HG03060 (cell line): ENCODE measurements at regions not wholly inside any gene's neighbourhood (a gene's known extent, or its start where the extent isn't known, plus 50 kb on each side); places are given as distances from the start of the nearest gene placed in this dataset.
"Not testable (repeated sequence)": the region's sequence is repeated elsewhere in the genome, so short reads cannot be mapped to it uniquely, and the experiment has no call there.

ENCODE experiments used
- ATAC-seq: cut with Tn5 transposase; IDR thresholded peaks from one replicate; pipeline ENCODE4 v1.9.1; 2021; ENCODE audit warnings: low read depth, moderate number of reproducible peaks; ENCODE audit not compliant: unreplicated experiment

- no peak for ATAC-seq
Measured at GRCh38 chr4:126595643-126596042, 1037.1 kb upstream of the INTU start.

GRCh38 chr4:126599746-126600145 lies 1033.0 kb upstream of the INTU start:
- no peak for ATAC-seq

DNA sequence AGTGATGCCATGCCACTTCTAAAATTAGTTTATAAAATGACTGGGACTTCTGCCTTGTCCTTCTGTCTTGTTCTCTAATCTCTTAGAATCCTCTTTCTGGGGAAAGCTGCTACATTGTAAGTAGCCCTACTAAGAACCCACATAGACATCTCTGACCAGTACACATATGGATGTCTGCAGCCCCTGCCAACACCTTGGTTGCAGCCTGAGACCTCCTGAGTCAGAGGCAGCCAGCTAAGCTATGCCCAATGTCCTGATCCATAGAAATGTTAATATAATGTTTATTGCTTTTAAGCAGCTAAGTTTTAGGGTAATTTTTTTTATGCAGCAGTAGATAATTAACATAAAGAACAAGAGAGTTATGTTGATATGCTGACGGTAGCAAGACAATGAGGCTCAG lies 1029.5 kb upstream of the INTU start:
- no peak for ATAC-seq

GRCh38 chr4:126603825-126604224 lies 1028.9 kb upstream of the INTU start:
- ATAC-seq, result no peak

- no peak for ATAC-seq
Measured at GRCh38 chr4:126604268-126604867, 1028.4 kb upstream of the INTU start.

- no peak for ATAC-seq
Measured at GRCh38 chr4:126610933-126611332, 1021.8 kb upstream of the INTU start.

GRCh38 chr4:126611900-126612299 lies 1020.9 kb upstream of the INTU start:
- ATAC-seq, result no peak

GRCh38 chr4:126614356-126614855 lies 1018.4 kb upstream of the INTU start:
- no peak for ATAC-seq

DNA sequence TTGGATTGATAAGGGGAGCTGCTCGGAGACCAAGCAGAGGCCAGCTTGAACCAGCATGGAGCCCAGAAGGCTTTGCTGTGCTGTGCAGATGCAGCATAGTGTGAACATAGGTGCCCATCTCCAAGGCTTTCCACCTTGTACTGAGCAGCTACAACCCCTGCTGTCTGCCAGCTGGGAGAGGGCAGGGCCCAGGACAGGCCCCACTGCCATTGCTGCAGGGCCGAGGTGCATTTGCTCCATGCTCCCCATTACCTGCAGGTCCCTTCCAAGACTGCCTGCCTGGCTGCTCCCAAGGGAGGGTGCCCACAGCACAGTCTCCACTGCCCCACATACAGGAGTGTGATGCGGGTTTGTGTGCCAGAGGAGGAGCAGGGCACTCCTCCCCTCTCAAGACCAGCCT lies 1016.0 kb upstream of the INTU start:
- no peak for ATAC-seq

DNA sequence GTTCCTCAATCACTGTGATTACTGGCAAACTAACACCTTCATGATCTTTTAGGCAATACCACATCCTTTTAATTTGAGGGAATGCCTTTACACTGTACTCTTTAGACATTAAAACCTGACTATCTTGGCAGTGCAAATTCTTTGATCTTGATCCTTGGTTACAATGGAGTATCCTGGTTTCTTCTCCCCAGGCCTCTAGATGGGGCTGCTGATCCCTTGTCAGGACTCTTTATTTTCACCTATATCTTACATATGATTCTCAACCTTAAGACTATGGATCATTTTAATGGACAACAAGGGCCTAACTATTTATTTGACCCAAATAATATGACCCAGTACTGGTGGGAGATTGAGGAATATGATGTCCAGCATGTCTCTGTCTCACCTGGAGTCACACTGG lies 1005.5 kb upstream of the INTU start:
- no peak for ATAC-seq

DNA sequence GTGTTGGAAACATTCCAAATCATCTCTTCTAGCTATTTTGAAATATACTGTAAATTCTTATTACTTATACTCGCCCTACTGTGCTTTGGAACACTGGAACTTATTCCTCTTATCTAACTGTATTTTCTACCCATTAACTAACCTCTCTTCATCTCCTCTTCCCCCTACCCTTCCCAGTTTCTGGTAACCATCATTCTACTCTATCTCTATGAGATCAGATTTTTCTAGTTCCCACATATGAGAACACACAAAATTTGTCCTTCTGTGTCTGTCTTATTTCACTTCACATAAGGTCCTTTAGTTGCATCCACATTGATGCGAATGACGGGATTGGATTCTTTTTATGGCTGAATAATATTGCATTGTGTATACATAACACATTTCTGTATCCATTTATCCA lies 1003.8 kb upstream of the INTU start:
- ATAC-seq, result no peak

DNA sequence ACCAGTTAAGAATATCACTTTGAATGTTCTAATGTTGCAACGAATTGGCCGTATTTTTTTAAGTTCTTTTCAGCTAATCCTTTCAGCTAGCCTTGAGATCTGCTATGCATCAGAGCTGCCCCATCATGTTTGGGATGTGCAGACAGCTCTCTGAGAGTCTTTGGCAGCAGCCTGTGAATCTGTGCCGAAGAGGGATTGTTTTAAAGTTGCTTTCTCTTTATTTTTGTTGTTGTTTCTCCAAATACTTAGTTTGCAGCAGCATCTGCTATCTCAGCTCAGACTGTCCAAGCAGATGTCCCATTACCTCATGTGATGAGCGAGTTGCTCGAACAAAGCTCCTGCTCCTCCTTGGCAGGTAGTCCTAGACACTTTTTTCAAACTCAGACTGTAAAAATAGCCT lies 1002.5 kb upstream of the INTU start:
- no peak for ATAC-seq

- ATAC-seq, result no peak
Measured at GRCh38 chr4:126633306-126633705, 999.5 kb upstream of the INTU start.

DNA sequence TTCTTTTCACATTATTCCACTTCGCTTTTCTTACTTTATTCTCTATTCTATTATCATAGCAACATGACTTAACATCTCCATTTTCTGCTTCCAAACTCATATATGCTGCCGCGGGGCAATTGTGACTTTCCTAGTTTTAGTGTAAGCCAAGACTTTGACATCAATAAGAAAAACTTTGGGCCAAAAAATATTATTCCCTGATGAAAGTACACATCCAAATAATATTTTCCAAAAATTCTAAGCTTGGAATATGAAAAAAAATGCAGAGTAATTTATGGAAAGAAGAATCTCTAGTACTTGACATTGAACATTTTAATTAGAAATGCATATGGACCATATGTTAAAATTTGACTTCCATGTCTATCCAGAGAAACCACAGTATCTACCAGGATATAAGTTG lies 995.1 kb upstream of the INTU start:
- ATAC-seq, result no peak

- no peak for ATAC-seq
Measured at GRCh38 chr4:126647320-126647719, 985.4 kb upstream of the INTU start.

DNA sequence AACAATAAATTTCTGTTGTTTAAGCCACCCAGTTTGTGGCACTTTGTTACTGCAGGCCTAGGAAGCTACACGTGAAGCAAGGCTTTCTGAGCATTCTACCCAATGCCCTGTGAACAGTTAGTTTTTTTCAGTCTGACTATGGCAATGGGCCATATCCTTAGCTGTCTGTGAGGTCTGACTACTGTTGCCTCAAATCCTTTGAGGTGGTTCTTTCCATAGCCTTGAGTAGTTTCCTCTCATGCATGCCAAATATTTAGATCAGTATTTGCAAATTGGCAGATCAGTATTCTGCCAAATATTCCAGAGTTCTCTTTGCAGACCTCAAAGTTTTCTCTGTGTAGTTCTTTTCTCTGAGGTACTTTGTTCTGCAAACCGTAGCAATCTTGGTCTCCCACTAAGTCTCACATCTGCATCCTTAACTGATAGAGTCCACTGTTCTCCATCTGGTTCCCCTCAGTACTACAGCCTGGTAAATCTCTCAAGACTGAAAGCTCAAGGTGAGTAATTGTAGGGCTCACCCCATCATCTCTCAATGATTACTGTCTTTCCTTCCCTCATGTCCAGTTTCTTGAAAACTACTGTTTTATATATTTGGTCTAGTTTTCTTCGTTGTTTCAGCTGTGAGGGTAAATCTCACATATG lies 984.9 kb upstream of the INTU start:
- no peak for ATAC-seq

- no peak for ATAC-seq
Measured at GRCh38 chr4:126658411-126658810, 974.3 kb upstream of the INTU start.

DNA sequence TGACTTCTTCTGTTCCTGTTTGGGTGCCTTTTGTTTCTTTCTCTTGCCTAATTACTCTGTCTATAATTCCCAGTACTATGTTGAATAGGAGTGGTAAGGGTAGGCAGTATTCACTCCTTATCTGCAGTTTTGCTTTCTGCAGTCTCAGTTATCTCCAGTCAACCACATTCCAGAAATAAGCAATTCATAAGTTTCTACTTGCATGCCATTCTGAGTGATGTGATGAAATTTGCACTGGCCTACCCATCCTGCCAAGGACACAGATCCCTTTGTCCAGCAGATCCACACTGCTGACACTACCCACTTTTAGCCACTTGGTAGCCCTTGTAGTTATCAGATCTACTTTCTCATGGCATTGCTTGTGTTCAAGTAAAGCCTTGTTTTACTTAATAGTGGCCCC lies 971.6 kb upstream of the INTU start:
- no peak for ATAC-seq

DNA sequence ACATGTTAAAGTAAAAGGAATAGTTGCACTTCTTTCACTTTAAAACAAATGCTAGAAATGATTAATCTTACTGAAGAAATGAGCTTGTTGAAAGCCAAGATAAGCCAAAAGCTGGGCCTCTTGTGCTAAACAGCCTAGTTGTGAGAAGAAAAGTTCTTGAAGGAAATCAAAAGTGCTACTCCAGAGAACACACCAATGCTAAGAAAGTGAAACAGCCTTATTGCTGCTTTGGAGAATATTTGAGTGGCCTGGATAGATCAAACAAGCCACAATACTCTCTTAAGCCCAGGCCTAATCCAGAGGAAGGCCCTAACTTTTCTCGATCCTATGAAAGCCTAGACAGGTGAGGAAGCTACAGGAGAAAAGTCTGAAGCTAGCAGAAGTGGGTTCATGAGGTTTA lies 967.9 kb upstream of the INTU start:
- no peak for ATAC-seq

DNA sequence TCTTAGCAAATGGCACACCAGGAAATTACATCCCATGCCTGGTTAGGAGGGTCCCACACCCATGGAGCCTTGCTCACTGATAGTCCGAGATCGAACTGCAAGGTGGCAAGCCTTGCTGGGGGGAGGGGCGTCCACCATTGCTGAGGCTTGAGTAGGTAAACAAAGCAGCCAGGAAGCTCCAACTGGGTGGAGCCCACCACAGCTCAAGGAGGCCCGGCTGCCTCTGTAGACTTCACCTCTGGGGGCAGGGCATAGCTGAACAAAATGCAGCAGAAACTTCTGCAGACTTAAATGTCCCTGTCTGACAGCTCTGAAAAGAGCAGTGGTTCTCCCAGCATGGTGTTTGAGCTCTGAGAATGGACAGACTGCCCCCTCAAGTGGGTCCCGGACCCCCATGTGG lies 962.7 kb upstream of the INTU start:
- not testable (repeated sequence) for ATAC-seq

- no peak for ATAC-seq
Measured at GRCh38 chr4:126678618-126679017, 954.1 kb upstream of the INTU start.

GRCh38 chr4:126679303-126679702 lies 953.5 kb upstream of the INTU start:
- ATAC-seq, result no peak
